Mesenchymal stem cell (in vitro differentiated cells and primary cell): ENCODE measurements at regions not wholly inside any gene's neighbourhood (a gene's known extent, or its start where the extent isn't known, plus 50 kb on each side); places are given as distances from the start of the nearest gene placed in this dataset.
A peak's percentile ranks its signal among the peaks of the same experiment; 100 is the strongest.

Experiments
- DNase-seq: peaks from one replicate; pipeline ENCODE4 v3.0.0-alpha.2; 2013
- H2AFZ ChIP-seq: one replicate; pipeline ENCODE4 v1.6.1; 2013; ENCODE audit warnings: low read depth, mild to moderate bottlenecking, control low read depth, inconsistent platforms, low read length, moderate library complexity
- H2AK5ac ChIP-seq: 2 replicates; pipeline ENCODE4 v1.6.1; 2013; ENCODE audit warnings: low read length, moderate library complexity, mild to moderate bottlenecking, inconsistent platforms; ENCODE audit not compliant: severe bottlenecking
- H2BK120ac ChIP-seq: one replicate; pipeline ENCODE4 v1.6.1; 2013; ENCODE audit warnings: low read depth, mild to moderate bottlenecking, inconsistent platforms, low read length, moderate library complexity
- H2BK12ac ChIP-seq, 2 experiments: one replicate each; pipeline ENCODE4 v1.6.1; 2013; ENCODE audit warnings: inconsistent platforms in 2 of 2, low read length in 2 of 2, mild to moderate bottlenecking in 2 of 2, moderate library complexity in 2 of 2, control low read depth in 1 of 2
- H2BK15ac ChIP-seq: one replicate; pipeline ENCODE4 v1.6.1; 2013; ENCODE audit warnings: mild to moderate bottlenecking, low read depth, inconsistent platforms; ENCODE audit not compliant: poor library complexity, severe bottlenecking
- H2BK5ac ChIP-seq: 2 replicates; pipeline ENCODE4 v1.6.1; 2013; ENCODE audit warnings: low read depth, mild to moderate bottlenecking, low read length, control low read depth, inconsistent platforms; ENCODE audit not compliant: poor library complexity, severe bottlenecking
- H3K14ac ChIP-seq, 2 experiments: one replicate each; pipeline ENCODE4 v1.6.1; 2013; ENCODE audit warnings: inconsistent platforms in 2 of 2, low read length in 2 of 2, control low read depth in 1 of 2, mild to moderate bottlenecking in 1 of 2, moderate library complexity in 1 of 2
- H3K18ac ChIP-seq, 2 experiments: one replicate each; pipeline ENCODE4 v1.6.1; 2013; ENCODE audit warnings: inconsistent platforms in 2 of 2, low read length in 2 of 2, control low read depth in 1 of 2, low read depth in 1 of 2, mild to moderate bottlenecking in 1 of 2
- H3K23ac ChIP-seq, 2 experiments: one replicate each; pipeline ENCODE4 v1.6.1; 2013; ENCODE audit warnings: inconsistent platforms in 2 of 2, low read length in 2 of 2, mild to moderate bottlenecking in 2 of 2, moderate library complexity in 2 of 2, control low read depth in 1 of 2
- H3K27ac ChIP-seq: 2 replicates; pipeline ENCODE4 v1.5.1; 2013; ENCODE audit warnings: mild to moderate bottlenecking, moderate library complexity, low read length, control low read depth, inconsistent platforms; ENCODE audit not compliant: poor library complexity, severe bottlenecking
- H3K27me3 ChIP-seq, 2 experiments: 2 replicates each; pipeline versions ENCODE4 v1.6.1 to v1.7.0; 2013; ENCODE audit warnings: low read length in 2 of 2, mild to moderate bottlenecking in 2 of 2, moderate library complexity in 2 of 2, control low read depth in 1 of 2, inconsistent platforms in 1 of 2; ENCODE audit not compliant: control insufficient read depth in 1 of 2, insufficient read depth in 1 of 2
- H3K36me3 ChIP-seq, 2 experiments: 2 replicates each; pipeline versions ENCODE4 v1.6.1 to v1.7.0; 2013; ENCODE audit warnings: low read length in 2 of 2, control low read depth in 1 of 2, inconsistent platforms in 1 of 2, low read depth in 1 of 2, mild to moderate bottlenecking in 1 of 2; ENCODE audit not compliant: insufficient read depth in 2 of 2, control insufficient read depth in 1 of 2
- H3K4ac ChIP-seq, 2 experiments: one replicate each; pipeline ENCODE4 v1.6.1; 2013; ENCODE audit warnings: inconsistent platforms in 2 of 2, low read length in 2 of 2, mild to moderate bottlenecking in 2 of 2, moderate library complexity in 2 of 2, control low read depth in 1 of 2, low read depth in 1 of 2
- H3K4me1 ChIP-seq: 2 replicates; pipeline ENCODE4 v1.6.1; 2013; ENCODE audit warnings: low read depth, low read length, control low read depth; ENCODE audit not compliant: control insufficient read depth, insufficient read depth
- H3K4me2 ChIP-seq: 2 replicates; pipeline ENCODE4 v1.6.1; 2013; ENCODE audit warnings: low read length, mild to moderate bottlenecking, inconsistent platforms; ENCODE audit not compliant: poor library complexity, severe bottlenecking
- H3K4me3 ChIP-seq, 2 experiments: 2 replicates each; pipeline versions ENCODE4 v1.5.1 to v1.7.0; 2013; ENCODE audit warnings: low read length in 2 of 2, mild to moderate bottlenecking in 2 of 2, control low read depth in 1 of 2, low read depth in 1 of 2; ENCODE audit not compliant: insufficient read depth in 1 of 2
- H3K79me1 ChIP-seq: replicated peaks from 2 replicates; pipeline ENCODE4 v1.6.1; 2013; ENCODE audit warnings: mild to moderate bottlenecking, control low read depth, low read length, inconsistent platforms; ENCODE audit not compliant: poor library complexity, severe bottlenecking
- H3K9ac ChIP-seq: 2 replicates; pipeline ENCODE4 v1.7.0; 2013; ENCODE audit warnings: mild to moderate bottlenecking, low read length, moderate library complexity
- H3K9me3 ChIP-seq: 2 replicates; pipeline ENCODE4 v1.7.0; 2013; ENCODE audit warnings: mild to moderate bottlenecking, low read length; ENCODE audit not compliant: control insufficient read depth
- H4K8ac ChIP-seq: one replicate; pipeline ENCODE4 v1.6.1; 2013; ENCODE audit warnings: inconsistent platforms, mild to moderate bottlenecking, low read length, moderate library complexity
- H4K91ac ChIP-seq: one replicate; pipeline ENCODE4 v1.6.1; 2013; ENCODE audit warnings: mild to moderate bottlenecking, low read length, inconsistent platforms
- WGBS: methylation state at CpG from one replicate; pipeline ENCODE4 v1.1.7; 2013; ENCODE audit warnings: mixed read lengths; 5-methylcytosine and 5-hydroxymethylcytosine counted together

GRCh38 chr6:2396042-2396657 is 150.7 kb upstream of the GMDS start:
- H3K18ac ChIP-seq, result no peak overlapping the region
- H2BK120ac ChIP-seq, result no peak overlapping the region
- H3K14ac ChIP-seq, result no peak overlapping the region
- peaks cover 5% of the 10 kb centered on the region for H3K4me1 ChIP-seq
- no peak overlapping the region for H2AK5ac ChIP-seq
- H2AFZ ChIP-seq, result no peak overlapping the region
- H3K27me3 ChIP-seq, result no peaks in the 10 kb centered on the region
- H3K4me2 ChIP-seq, result no peak overlapping the region
- H3K36me3 ChIP-seq, result peaks cover 9 to 12% of the 10 kb centered on the region in 2 experiments
- H2BK12ac ChIP-seq, result no peak overlapping the region
- no peak overlapping the region for H3K23ac ChIP-seq
- no peak overlapping the region for H2BK15ac ChIP-seq
- H2BK5ac ChIP-seq, result no peak overlapping the region
- no peak overlapping the region for H3K4me3 ChIP-seq
- no peak overlapping the region for H3K27ac ChIP-seq
- H3K9ac ChIP-seq, result no peak overlapping the region
- H4K8ac ChIP-seq, result no peak overlapping the region
- no peak overlapping the region for H3K4ac ChIP-seq
- no peak overlapping the region for H4K91ac ChIP-seq
- H3K79me1 ChIP-seq, result no peaks in the 10 kb centered on the region
- no peak for DNase-seq
- peaks cover 13% of the 10 kb centered on the region for H3K9me3 ChIP-seq
- WGBS, result 76% methylated on average over 6 of the region's 6 CpGs

GRCh38 chr6:2388554-2389324 is 143.3 kb upstream of the GMDS start:
- 89% methylated on average over 11 of the region's 11 CpGs for WGBS
- Histone ChIP-seq H3K9me3 (no peaks in the 10 kb centered on the region), H2BK15ac (no peak overlapping the region), H3K23ac (no peak overlapping the region), H3K9ac (no peak overlapping the region), H3K18ac (no peak overlapping the region), H2AK5ac (no peak overlapping the region), H3K4me3 (no peak overlapping the region), H3K4ac (no peak overlapping the region), H3K4me2 (no peak overlapping the region), H3K4me1 (peaks cover 3% of the 10 kb centered on the region), H3K14ac (peak overlapping the region in 1 of 2 experiments; percentile 72), H4K8ac (no peak overlapping the region), H2BK5ac (no peak overlapping the region), H3K79me1 (no peaks in the 10 kb centered on the region), H2AFZ (no peak overlapping the region), H2BK12ac (no peak overlapping the region), H2BK120ac (no peak overlapping the region), H4K91ac (peak overlapping the region; percentile 18), H3K36me3 (peaks cover 0 to 5% of the 10 kb centered on the region in 2 experiments), H3K27me3 (no peaks in the 10 kb centered on the region), H3K27ac (no peak overlapping the region)
- DNase-seq, result no peak

- Histone ChIP-seq H3K4me3 (no peak overlapping the region), H3K4ac (no peak overlapping the region), H3K36me3 (peaks cover 0 to 5% of the 10 kb centered on the region in 2 experiments), H3K4me2 (no peak overlapping the region), H3K14ac (no peak overlapping the region), H3K23ac (no peak overlapping the region), H2BK5ac (no peak overlapping the region), H3K4me1 (peaks cover 3% of the 10 kb centered on the region), H2BK120ac (no peak overlapping the region), H3K9me3 (no peaks in the 10 kb centered on the region), H3K9ac (no peak overlapping the region), H2AK5ac (no peak overlapping the region), H3K79me1 (no peaks in the 10 kb centered on the region), H2AFZ (no peak overlapping the region), H4K91ac (no peak overlapping the region), H3K18ac (no peak overlapping the region), H4K8ac (no peak overlapping the region), H3K27me3 (no peaks in the 10 kb centered on the region), H3K27ac (no peak overlapping the region), H2BK15ac (no peak overlapping the region), H2BK12ac (no peak overlapping the region)
- no peak for DNase-seq
- over 99% methylated on average over 2 of the region's 3 CpGs for WGBS
These were observed 142.0 kb upstream of the GMDS start for GRCh38 chr6:2387445-2387844.

- DNase-seq, result no peak
- Histone ChIP-seq H2AFZ (no peak overlapping the region), H2BK15ac (no peak overlapping the region), H3K4me1 (peaks cover 3% of the 10 kb centered on the region), H3K4me3 (no peak overlapping the region), H3K36me3 (peaks cover 0 to 5% of the 10 kb centered on the region in 2 experiments), H3K79me1 (no peaks in the 10 kb centered on the region), H2AK5ac (no peak overlapping the region), H2BK120ac (no peak overlapping the region), H3K4ac (no peak overlapping the region), H2BK12ac (no peak overlapping the region), H3K4me2 (no peak overlapping the region), H3K27ac (no peak overlapping the region), H3K14ac (no peak overlapping the region), H3K9me3 (no peaks in the 10 kb centered on the region), H2BK5ac (no peak overlapping the region), H3K9ac (no peak overlapping the region), H4K8ac (no peak overlapping the region), H4K91ac (no peak overlapping the region), H3K23ac (no peak overlapping the region), H3K18ac (no peak overlapping the region), H3K27me3 (no peaks in the 10 kb centered on the region)
- 91% methylated on average over 5 of the region's 9 CpGs for WGBS
These were observed 140.1 kb upstream of the GMDS start for GRCh38 chr6:2385471-2385983.
